Fibroblast of skin of back (primary cell): ENCODE measurements at regions not wholly inside any gene's neighbourhood (a gene's known extent, or its start where the extent isn't known, plus 50 kb on each side); places are given as distances from the start of the nearest gene placed in this dataset.
A peak's percentile ranks its signal among the peaks of the same experiment; 100 is the strongest.

Experiments used
- DNase-seq: peaks from one replicate; pipeline ENCODE4 v3.0.0-alpha.2; 2013

- DNase-seq: no peak
Observed at GRCh38 chr4:32776435-32777203, 2056.4 kb downstream of the PCDH7 start.

- no peak for DNase-seq
Observed at GRCh38 chr4:32778025-32778424, 2057.9 kb downstream of the PCDH7 start.

GRCh38 chr4:32778938-32779337, 2058.8 kb downstream of the PCDH7 start:
- no peak for DNase-seq

GRCh38 chr4:32789026-32789608, 2068.9 kb downstream of the PCDH7 start:
- DNase-seq: peak; percentile 80

- DNase-seq: no peak
Observed at GRCh38 chr4:32790803-32791202, 2070.6 kb downstream of the PCDH7 start.

GRCh38 chr4:32798471-32799159, 2078.4 kb downstream of the PCDH7 start:
- no peak for DNase-seq

GRCh38 chr4:32824336-32824735, 2104.2 kb downstream of the PCDH7 start:
- peak; percentile 6 for DNase-seq

- DNase-seq: no peak
Observed at GRCh38 chr4:32826169-32826568, 2106.0 kb downstream of the PCDH7 start.

- no peak for DNase-seq
Observed at GRCh38 chr4:32830160-32830559, 2110.0 kb downstream of the PCDH7 start.

GRCh38 chr4:32831104-32831503, 2110.9 kb downstream of the PCDH7 start:
- DNase-seq: no peak

- no peak for DNase-seq
Observed at GRCh38 chr4:32840461-32841189, 2120.5 kb downstream of the PCDH7 start.

GRCh38 chr4:32841217-32841616, 2121.0 kb downstream of the PCDH7 start:
- DNase-seq: no peak

GRCh38 chr4:32847461-32847860, 2127.3 kb downstream of the PCDH7 start:
- DNase-seq: peak; percentile 29

GRCh38 chr4:32855622-32856021, 2135.5 kb downstream of the PCDH7 start:
- DNase-seq: no peak

- no peak for DNase-seq
Observed at GRCh38 chr4:32858361-32858760, 2138.2 kb downstream of the PCDH7 start.

- DNase-seq: peak; percentile 89
Observed at GRCh38 chr4:32858971-32859370, 2138.8 kb downstream of the PCDH7 start.

- DNase-seq: no peak
Observed at GRCh38 chr4:32864713-32865351, 2144.7 kb downstream of the PCDH7 start.

- DNase-seq: no peak
Observed at GRCh38 chr4:32876546-32876945, 2156.4 kb downstream of the PCDH7 start.

GRCh38 chr4:32879913-32880312, 2159.7 kb downstream of the PCDH7 start:
- no peak for DNase-seq

- peak; percentile 35 for DNase-seq
Observed at GRCh38 chr4:32884198-32884597, 2164.0 kb downstream of the PCDH7 start.

- DNase-seq: no peak
Observed at GRCh38 chr4:32890398-32890797, 2170.2 kb downstream of the PCDH7 start.

- no peak for DNase-seq
Observed at GRCh38 chr4:32909053-32909452, 2188.9 kb downstream of the PCDH7 start.

GRCh38 chr4:32909736-32910135, 2189.6 kb downstream of the PCDH7 start:
- no peak for DNase-seq
